Esophagus muscularis mucosa (tissue), 4 donors: ENCODE measurements at regions not wholly inside any gene's neighbourhood (a gene's known extent, or its start where the extent isn't known, plus 50 kb on each side); places are given as distances from the start of the nearest gene placed in this dataset.

ENCODE experiments used
- DNase-seq: peaks from one replicate; pipeline ENCODE4 v3.0.0-alpha.2; 2017; ENCODE audit errors: extremely low spot score
- H3K27ac ChIP-seq, 4 donors: fragments of 200-600 bp; sonication (generic); replicated peaks in 1 of 4; 1 replicate in 3 of 4; 2 replicates in 1 of 4; pipeline ENCODE4 v1.5.1; 2016 to 2019; ENCODE audit warnings: mild to moderate bottlenecking in 1 of 4
- H3K27me3 ChIP-seq, 4 donors: fragments of 200-600 bp; sonication (generic); one replicate each; pipeline versions ENCODE4 v1.5.1 to v1.6.0; 2016 to 2019
- H3K36me3 ChIP-seq, 4 donors: fragments of 200-600 bp; sonication (generic); one replicate each; pipeline ENCODE4 v1.5.1; 2016 to 2019
- H3K4me1 ChIP-seq, 4 donors: fragments of 200-600 bp; sonication (generic); one replicate each; pipeline ENCODE4 v1.5.1; 2016 to 2019
- H3K4me3 ChIP-seq, 4 donors: fragments of 200-600 bp; sonication (generic); 1 replicate in 2 of 4; 2 replicates in 2 of 4; pipeline ENCODE4 v1.5.1; 2016 to 2019; ENCODE audit warnings: mild to moderate bottlenecking in 4 of 4, moderate library complexity in 1 of 4
- H3K9me3 ChIP-seq, 4 donors: fragments of 200-600 bp; sonication (generic); 1 replicate in 3 of 4; 2 replicates in 1 of 4; pipeline ENCODE4 v1.5.1; 2016 to 2019
- CTCF ChIP-seq, 3 experiments: fragments of 200-600 bp in 2 of 3; fragments of 450-650 bp in 1 of 3; sonication (generic) in 2 of 3; IDR thresholded peaks; one replicate each; pipeline ENCODE4 v1.5.1; 2017 to 2019; ENCODE audit warnings: antibody characterized with exemption in 3 of 3, mild to moderate bottlenecking in 2 of 3, moderate library complexity in 1 of 3
- EP300 ChIP-seq: sonication (generic); formaldehyde crosslinking; IDR thresholded peaks from one replicate; pipeline ENCODE4 v1.6.1; 2017; ENCODE audit warnings: antibody characterized with exemption
- POLR2A ChIP-seq: fragments of 450-650 bp; IDR thresholded peaks from one replicate; pipeline ENCODE4 v1.6.1; 2017; ENCODE audit warnings: antibody characterized with exemption, moderate library complexity, mild to moderate bottlenecking, low read depth
- POLR2AphosphoS5 ChIP-seq, 2 donors: sonication (generic); formaldehyde crosslinking; IDR thresholded peaks; one replicate each; pipeline ENCODE4 v1.6.1; 2017; ENCODE audit warnings: antibody characterized with exemption in 2 of 2
- WGBS: methylation state at CpG from one replicate; pipeline ENCODE4 v1.1.5; 2018; 5-methylcytosine and 5-hydroxymethylcytosine counted together
- intact Hi-C: fragments of 100-400 bp; cut with DNase I; formaldehyde crosslinking; loops from one replicate; pipeline ENCODE4 v1.15.1; 2023

- Histone ChIP-seq H3K27me3 (no peaks in the 10 kb centered on the region), H3K4me1 (no peaks in the 10 kb centered on the region), H3K9me3 (peaks cover 0 to 5% (median 2%) of the 10 kb centered on the region in 4 donors), H3K4me3 (no peak overlapping the region), H3K36me3 (no peaks in the 10 kb centered on the region), H3K27ac (no peak overlapping the region)
- WGBS, result 88% methylated on average over 1 of the region's 1 CpG
- intact Hi-C loops, result no loop called here
- no peak for DNase-seq
- TF ChIP-seq CTCF (IDR thresholded peaks at IDR 0.05) (no peak), POLR2AphosphoS5 (IDR thresholded peaks at IDR 0.05) (no peak), EP300 (no peak), POLR2A (no peak)
Observed at GRCh38 chr14:39733741-39734140, 301.5 kb upstream of the FBXO33 start.

- Histone ChIP-seq H3K4me1 (no peaks in the 10 kb centered on the region), H3K4me3 (no peak overlapping the region), H3K9me3 (peaks cover 0 to 5% (median under 1%) of the 10 kb centered on the region in 4 donors), H3K36me3 (no peaks in the 10 kb centered on the region), H3K27ac (no peak overlapping the region), H3K27me3 (no peaks in the 10 kb centered on the region)
- intact Hi-C loops, result no loop called here
- TF ChIP-seq CTCF (IDR thresholded peaks at IDR 0.05) (no peak), POLR2A (no peak)
- WGBS, result 76% methylated on average over 2 of the region's 2 CpGs
- DNase-seq, result no peak
Observed at GRCh38 chr14:39731912-39732311, 299.7 kb upstream of the FBXO33 start.

- no peaks in the 10 kb centered on the region for H3K4me1 ChIP-seq
- no peaks in the 10 kb centered on the region for H3K27me3 ChIP-seq
- intact Hi-C loops, result no loop called here
- H3K27ac ChIP-seq, result no peak overlapping the region
- no peaks in the 10 kb centered on the region for H3K9me3 ChIP-seq
- H3K4me3 ChIP-seq, result no peak overlapping the region
- DNase-seq, result no peak
- 87% methylated on average over 2 of the region's 2 CpGs for WGBS
- TF ChIP-seq CTCF (IDR thresholded peaks at IDR 0.05) (no peak), POLR2A (no peak), POLR2AphosphoS5 (IDR thresholded peaks at IDR 0.05) (no peak), EP300 (no peak)
- no peaks in the 10 kb centered on the region for H3K36me3 ChIP-seq
Observed at GRCh38 chr14:39726563-39726962, 294.3 kb upstream of the FBXO33 start.

GRCh38 chr14:39722547-39723273 is 290.5 kb upstream of the FBXO33 start:
- H3K9me3 ChIP-seq, result no peaks in the 10 kb centered on the region
- intact Hi-C loops, result no loop called here
- H3K27ac ChIP-seq, result no peak overlapping the region
- no peak for DNase-seq
- H3K27me3 ChIP-seq, result no peaks in the 10 kb centered on the region
- H3K4me3 ChIP-seq, result no peak overlapping the region
- H3K4me1 ChIP-seq, result no peaks in the 10 kb centered on the region
- no peaks in the 10 kb centered on the region for H3K36me3 ChIP-seq
- TF ChIP-seq POLR2AphosphoS5 (IDR thresholded peaks at IDR 0.05), result no peak
- no peak for TF ChIP-seq EP300
- no peak for TF ChIP-seq POLR2A
- 77% methylated on average over 2 of the region's 2 CpGs for WGBS

GRCh38 chr14:39716987-39717570 is 284.8 kb upstream of the FBXO33 start:
- intact Hi-C loops, result no loop called here
- no peaks in the 10 kb centered on the region for H3K36me3 ChIP-seq
- H3K4me1 ChIP-seq, result no peaks in the 10 kb centered on the region
- no peaks in the 10 kb centered on the region for H3K27me3 ChIP-seq
- no peak for DNase-seq
- H3K27ac ChIP-seq, result no peak overlapping the region
- H3K4me3 ChIP-seq, result no peak overlapping the region
- WGBS, result 69% methylated on average over 3 of the region's 3 CpGs
- H3K9me3 ChIP-seq, result no peaks in the 10 kb centered on the region
- no peak for TF ChIP-seq EP300
- no peak for TF ChIP-seq CTCF (IDR thresholded peaks at IDR 0.05)
- no peak for TF ChIP-seq POLR2A
- TF ChIP-seq POLR2AphosphoS5 (IDR thresholded peaks at IDR 0.05), result no peak
